GM21619 (cell line): ENCODE measurements at regions not wholly inside any gene's neighbourhood (a gene's known extent, or its start where the extent isn't known, plus 50 kb on each side); places are given as distances from the start of the nearest gene placed in this dataset.

Experiments used
- ATAC-seq: cut with Tn5 transposase; IDR thresholded peaks from one replicate; pipeline ENCODE4 v1.9.1; 2021; ENCODE audit not compliant: unreplicated experiment

- ATAC-seq = no peak
Observed at GRCh38 chr17:73750975-73751374, 106.7 kb upstream of the SDK2 start.

DNA sequence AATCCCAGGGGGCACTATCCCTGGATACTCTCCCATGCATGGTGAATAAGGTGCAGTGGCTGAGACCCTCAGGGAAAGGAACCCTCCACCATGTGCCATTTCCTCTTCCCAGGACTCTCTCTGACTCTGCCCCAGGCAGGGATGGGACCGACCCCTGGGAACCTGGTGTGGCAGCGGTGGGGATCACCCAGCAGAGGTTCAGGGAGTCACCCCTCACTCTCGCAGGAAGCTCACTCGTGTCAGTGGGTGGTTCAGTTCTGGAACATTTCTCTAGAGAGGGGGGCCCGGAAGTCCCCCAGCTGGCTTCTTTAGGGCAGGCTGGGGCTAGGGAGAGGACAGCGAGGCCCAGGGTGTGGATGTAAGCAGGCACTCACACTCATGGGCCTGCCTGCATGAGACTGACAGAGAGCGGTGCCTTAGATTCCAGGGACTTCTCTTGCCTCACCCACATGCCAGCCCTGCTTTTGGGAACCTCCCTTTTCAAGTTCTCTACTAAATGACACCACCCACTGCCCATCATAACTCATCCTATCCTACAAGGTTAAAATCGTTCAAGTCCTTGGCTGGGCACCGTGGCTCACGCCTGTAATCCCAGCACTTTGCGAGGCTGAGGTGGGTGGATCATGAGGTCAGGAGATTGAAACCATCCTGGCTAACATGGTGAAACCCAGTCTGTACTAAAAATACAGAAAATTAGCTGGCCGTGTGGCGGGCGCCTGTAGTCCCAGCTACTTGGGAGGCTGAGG, 109.7 kb upstream of the SDK2 start:
- ATAC-seq = no peak

GRCh38 chr17:73754886-73755400, 110.7 kb upstream of the SDK2 start:
- ATAC-seq = no peak

DNA sequence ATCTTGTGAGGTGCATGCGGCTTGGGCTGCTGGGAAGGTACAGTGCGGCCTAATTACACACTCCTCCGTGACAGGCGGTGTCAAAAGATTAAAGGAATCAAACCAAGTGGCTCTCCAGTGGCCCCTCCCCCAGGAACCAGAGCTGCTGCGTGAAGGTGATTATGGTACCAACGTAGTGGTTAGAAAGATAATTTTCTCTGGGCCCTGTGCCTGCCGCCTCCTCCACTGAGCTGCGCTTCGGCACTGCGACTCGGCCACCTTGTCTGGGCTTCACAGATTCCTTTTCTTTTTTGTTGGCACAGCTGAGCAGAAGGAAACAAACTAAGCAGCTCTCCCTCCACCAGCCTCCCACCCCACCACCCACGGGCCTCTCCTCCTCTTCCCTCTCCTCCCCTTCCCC, 113.2 kb upstream of the SDK2 start:
- no peak for ATAC-seq

DNA sequence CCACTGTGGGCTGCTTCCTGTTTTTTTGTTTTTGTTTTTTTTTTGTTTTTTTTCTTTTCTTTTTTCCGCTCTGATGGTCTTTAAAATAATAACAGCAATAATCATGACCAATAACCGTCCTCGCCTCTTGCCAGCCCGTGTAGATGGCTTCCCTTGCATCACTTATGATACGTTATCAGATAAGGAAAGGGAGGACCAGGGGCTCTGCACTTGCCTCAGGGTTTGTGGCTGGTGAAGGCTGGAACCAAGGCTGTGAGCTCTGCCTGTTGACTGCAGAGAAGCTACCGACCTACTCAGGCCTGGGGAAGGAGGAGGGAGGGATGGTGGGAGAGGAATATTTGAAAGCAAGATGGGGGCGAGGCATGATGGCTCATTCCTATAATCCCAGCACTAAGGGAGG, 114.0 kb upstream of the SDK2 start:
- no peak for ATAC-seq

DNA sequence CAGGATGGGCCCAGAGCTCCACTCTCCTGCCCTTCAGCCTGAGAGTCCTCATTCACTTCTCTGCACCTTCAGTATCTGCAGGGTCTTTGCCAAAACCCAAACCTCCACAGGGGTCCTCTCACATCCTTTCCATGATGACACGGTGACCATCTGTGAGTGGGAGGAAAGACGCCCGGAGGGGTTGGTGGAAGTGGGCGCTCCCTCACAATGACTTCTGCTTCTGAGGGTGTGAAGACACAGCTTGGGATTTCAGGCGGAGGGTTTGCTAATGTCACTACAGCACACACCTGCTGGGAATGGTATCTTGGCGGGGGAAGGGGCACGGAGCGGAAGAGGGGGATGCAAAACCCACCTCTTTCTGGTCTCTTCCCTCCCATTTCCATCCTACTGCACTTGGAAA, 115.1 kb upstream of the SDK2 start:
- no peak for ATAC-seq

DNA sequence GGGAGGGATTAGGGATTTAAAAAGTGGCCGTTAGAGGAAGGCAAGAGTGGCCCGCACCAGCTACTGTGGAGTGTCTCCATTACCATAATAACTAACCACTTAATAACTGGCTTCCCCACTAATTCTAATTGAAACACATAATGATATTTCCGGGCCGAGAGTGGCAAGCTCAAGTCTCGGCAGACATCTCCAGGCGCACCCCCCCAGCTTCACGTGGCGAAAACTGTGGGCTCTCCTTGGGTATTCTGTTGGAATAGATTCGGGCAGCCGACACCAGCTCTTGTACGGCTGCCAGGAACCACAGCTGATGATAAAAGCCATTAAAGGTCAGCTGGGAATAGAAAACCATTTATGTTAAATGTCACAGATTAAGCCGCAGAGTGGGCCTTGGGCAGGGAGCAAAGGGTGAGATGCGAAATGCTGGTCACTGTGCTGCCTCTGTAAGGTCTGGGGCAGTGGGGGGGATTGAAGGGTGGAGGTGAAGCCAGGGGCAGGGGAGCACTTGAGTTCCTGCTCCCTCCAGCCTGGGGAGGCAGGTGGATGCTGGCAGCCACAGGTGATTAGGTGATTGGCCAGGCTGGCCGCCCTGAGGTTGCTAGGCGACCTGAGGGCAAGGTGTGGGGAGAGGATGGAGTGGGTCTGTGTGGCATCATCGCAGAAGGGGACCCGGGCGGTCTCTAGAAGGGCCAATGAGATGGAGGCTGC, 115.6 kb upstream of the SDK2 start:
- no peak for ATAC-seq

DNA sequence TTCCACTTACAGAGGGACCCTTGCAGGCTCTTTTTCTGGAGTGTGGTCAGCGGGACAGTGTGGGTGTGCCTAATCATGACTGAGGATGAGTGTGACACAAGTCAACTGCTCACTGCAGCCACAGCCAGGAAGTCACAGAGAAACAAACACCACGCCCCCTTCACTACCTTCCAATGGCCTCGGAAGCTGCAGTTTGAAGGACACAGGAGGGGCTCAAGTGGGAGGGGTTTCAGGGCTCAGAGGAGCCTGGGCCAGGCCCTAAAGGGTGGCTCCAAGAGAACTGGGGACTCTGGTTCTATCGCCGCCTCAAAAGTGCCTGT, 116.2 kb upstream of the SDK2 start:
- ATAC-seq = no peak

DNA sequence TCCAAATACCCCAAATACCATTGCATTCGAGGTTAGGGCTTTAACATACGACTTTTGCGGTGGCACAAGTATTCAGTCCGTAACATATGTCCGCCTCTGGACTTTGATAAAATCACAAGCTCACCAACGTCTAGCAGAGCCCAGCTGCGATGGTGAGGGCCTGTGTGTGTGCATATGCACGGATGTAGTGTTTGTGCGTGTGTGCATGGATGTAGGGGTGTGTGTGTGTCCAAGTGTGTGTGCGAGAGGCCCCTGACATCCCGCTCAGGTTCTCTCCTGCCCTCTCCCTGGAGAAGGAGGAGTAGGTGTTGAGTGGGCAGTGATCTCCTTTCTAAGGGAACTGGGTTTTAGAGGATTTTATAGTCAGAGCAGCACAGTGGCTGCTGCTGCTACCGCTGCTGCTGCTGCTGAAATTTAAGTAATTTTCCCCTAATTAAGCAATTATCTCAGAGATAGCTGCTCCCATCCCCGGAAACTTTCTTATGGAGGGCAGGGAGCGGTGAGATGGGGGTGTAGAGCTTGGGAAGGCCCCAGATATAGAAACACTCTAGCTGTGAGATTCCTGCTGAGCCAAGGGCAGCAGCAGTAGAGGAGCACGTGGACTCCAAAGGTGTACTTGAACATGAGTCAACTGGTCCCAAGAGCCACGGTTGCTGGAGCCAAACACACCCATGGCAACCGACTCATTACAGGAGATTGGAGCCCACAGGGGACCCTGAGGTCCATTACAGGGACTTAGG, 121.7 kb upstream of the SDK2 start:
- ATAC-seq = no peak

- ATAC-seq = no peak
Observed at GRCh38 chr17:73767696-73768095, 123.5 kb upstream of the SDK2 start.

GRCh38 chr17:73768691-73769090, 124.4 kb upstream of the SDK2 start:
- ATAC-seq = no peak

DNA sequence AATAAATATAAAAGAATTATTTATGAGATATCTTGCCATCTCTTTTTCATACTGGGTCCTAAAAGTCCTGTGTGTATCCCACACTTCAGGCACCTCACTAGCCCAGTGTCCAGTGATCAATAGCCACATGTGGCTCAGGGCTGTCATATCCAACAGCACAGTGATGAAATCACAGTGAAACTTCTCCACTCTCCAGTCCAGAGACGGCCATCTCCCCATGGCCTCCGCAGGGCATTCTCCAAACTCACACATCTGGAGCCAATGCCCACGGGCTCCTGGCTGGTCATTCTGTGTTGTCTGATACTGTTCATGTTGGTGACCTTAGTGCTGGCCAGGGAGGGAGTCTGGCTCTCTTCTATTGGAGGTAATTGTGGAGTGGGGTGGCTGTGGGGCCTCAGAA, 125.2 kb upstream of the SDK2 start:
- no peak for ATAC-seq

- ATAC-seq = no peak
Observed at GRCh38 chr17:73770115-73770848, 126.0 kb upstream of the SDK2 start.

GRCh38 chr17:73770849-73771229, 126.6 kb upstream of the SDK2 start:
- no peak for ATAC-seq

GRCh38 chr17:73772107-73772705, 128.0 kb upstream of the SDK2 start:
- ATAC-seq = no peak

GRCh38 chr17:73773702-73774101, 129.5 kb upstream of the SDK2 start:
- ATAC-seq = no peak

- no peak for ATAC-seq
Observed at GRCh38 chr17:73774852-73775251, 130.6 kb upstream of the SDK2 start.

DNA sequence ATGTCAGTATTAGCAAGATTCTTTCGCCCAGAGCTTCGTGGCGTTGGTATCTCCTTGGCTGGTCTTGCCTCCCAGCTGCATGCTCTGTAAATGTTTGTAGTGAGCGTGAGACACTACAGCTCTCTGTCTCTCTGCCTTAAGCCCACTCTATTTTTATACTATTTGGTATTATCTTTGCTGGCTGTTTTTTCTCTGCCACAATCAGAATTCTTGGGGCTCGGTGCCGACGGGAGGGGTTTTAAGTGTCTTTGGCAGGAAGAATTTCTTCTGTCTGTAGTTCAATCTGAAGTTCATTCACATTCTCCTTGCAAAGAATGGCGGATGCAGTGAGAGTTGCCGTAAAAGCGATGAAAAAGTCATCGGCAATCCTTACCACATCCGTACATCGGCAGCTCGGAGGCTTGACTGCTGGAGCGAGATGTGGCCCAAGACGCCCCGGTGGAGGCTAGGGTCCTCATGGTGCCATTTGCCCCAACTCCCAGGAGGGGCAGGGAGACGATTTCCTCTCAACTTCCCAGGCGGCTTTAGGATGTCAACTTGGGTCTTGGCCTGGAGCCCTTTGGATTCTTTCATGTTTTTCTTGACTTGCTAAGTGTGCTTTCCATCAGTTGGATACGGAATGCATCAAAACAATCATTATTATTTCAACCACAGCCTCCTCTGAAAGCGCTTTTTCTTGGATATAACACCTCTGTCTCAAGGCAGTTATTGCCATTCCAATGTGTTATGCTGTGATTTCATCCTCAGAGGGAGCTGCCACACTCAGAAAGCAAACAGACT, 132.3 kb upstream of the SDK2 start:
- no peak for ATAC-seq

GRCh38 chr17:73777131-73777449, 132.8 kb upstream of the SDK2 start:
- ATAC-seq = no peak

DNA sequence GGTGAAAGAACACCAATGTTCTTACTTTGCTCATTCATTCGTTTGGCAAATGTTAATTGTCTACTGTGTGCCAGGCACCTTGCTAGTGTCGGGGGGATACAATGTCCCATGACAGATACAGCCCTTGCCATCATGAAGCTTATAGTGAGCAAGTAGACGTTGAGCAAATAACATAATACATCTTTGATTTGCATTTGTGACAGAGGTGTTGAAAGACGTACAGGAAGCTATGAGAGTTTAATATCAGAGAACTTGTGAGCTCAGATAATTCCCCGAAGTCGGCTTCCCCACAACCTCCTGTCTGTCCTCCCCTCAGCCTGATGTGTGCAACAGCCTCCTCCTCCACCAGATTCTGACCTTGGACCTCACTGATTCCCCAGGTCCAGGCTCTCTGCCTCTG, 138.0 kb upstream of the SDK2 start:
- no peak for ATAC-seq
